ENCODE measurements at regions not wholly inside any gene's neighbourhood (a gene's known extent, or its start where the extent isn't known, plus 50 kb on each side); places are given as distances from the start of the nearest gene placed in this dataset.

- DNase-seq (ENCODE audit: low spot score) = no peak
- H3K27ac ChIP-seq = no peak overlapping the region
- CTCF ChIA-PET = no interaction called here
- TF ChIP-seq CTCF (conservative IDR thresholded peaks at IDR 0.05; ENCODE audit: low read depth) = no peak
- POLR2A ChIA-PET (ENCODE audit: low non-redundant PET) = no interaction called here
These were observed 909.3 kb downstream of the LTN1 start for GRCh38 chr21:28083350-28083749.

- ChIA-PET POLR2A (ENCODE audit: low non-redundant PET) (no interaction called here), CTCF (interaction anchor here (0.6 kb wide), 1 partner anchor 26 kb away, joined by 4 read pairs; no protein-coding TSS in a partner anchor)
- no peak for DNase-seq (ENCODE audit: low spot score)
- TF ChIP-seq CTCF (conservative IDR thresholded peaks at IDR 0.05; ENCODE audit: low read depth) = no peak
- no peak overlapping the region for H3K27ac ChIP-seq
These were observed 914.6 kb downstream of the LTN1 start for GRCh38 chr21:28078126-28078525.

- no peak for DNase-seq (ENCODE audit: low spot score)
- CTCF ChIA-PET = no interaction called here
- H3K27ac ChIP-seq = no peak overlapping the region
- no peak for TF ChIP-seq CTCF (conservative IDR thresholded peaks at IDR 0.05; ENCODE audit: low read depth)
- POLR2A ChIA-PET (ENCODE audit: low non-redundant PET) = no interaction called here
These were observed 918.0 kb downstream of the LTN1 start for GRCh38 chr21:28074676-28075075.

- H3K27ac ChIP-seq = no peak overlapping the region
- ChIA-PET CTCF (no interaction called here), POLR2A (ENCODE audit: low non-redundant PET) (no interaction called here)
- no peak for TF ChIP-seq CTCF (conservative IDR thresholded peaks at IDR 0.05; ENCODE audit: low read depth)
- no peak for DNase-seq (ENCODE audit: low spot score)
These were observed 920.1 kb downstream of the LTN1 start for GRCh38 chr21:28072601-28073000.

- CTCF ChIA-PET = interaction anchor here (1.3 kb wide), 1 partner anchor 675 kb away, joined by 6 read pairs; no protein-coding TSS in a partner anchor
- DNase-seq (ENCODE audit: low spot score) = no peak
- POLR2A ChIA-PET (ENCODE audit: low non-redundant PET) = no interaction called here
These were observed 923.2 kb downstream of the LTN1 start for GRCh38 chr21:28069450-28069923.

GRCh38 chr21:28068455-28069358 lies 924.0 kb downstream of the LTN1 start:
- TF ChIP-seq CTCF (conservative IDR thresholded peaks at IDR 0.05; ENCODE audit: low read depth) = no peak
- no peak for DNase-seq (ENCODE audit: low spot score)
- CTCF ChIA-PET = interaction anchor here (1.3 kb wide), 1 partner anchor 676 kb away, joined by 6 read pairs; no protein-coding TSS in a partner anchor
- no peak overlapping the region for H3K27ac ChIP-seq
- POLR2A ChIA-PET (ENCODE audit: low non-redundant PET) = no interaction called here

More at GRCh38 chr21:28069450-28069923, 923.2 kb downstream of the LTN1 start:
- no peak overlapping the region for H3K27ac ChIP-seq
- no peak for TF ChIP-seq CTCF (conservative IDR thresholded peaks at IDR 0.05; ENCODE audit: low read depth)

Measured in RWPE1 (cell line).